ENCODE measurements at regions not wholly inside any gene's neighbourhood (a gene's known extent, or its start where the extent isn't known, plus 50 kb on each side); places are given as distances from the start of the nearest gene placed in this dataset.

- TF ChIP-seq CTCF (IDR thresholded peaks at IDR 0.05) = no peak
- TF ChIP-seq POLR2A (IDR thresholded peaks at IDR 0.05) = no peak
Observed at GRCh38 chr6:81981812-81982211, 229.3 kb upstream of the TENT5A start.
